CMK (cell line): ENCODE measurements at regions not wholly inside any gene's neighbourhood (a gene's known extent, or its start where the extent isn't known, plus 50 kb on each side); places are given as distances from the start of the nearest gene placed in this dataset.
A peak's percentile ranks its signal among the peaks of the same experiment; 100 is the strongest.

Source experiments
- DNase-seq: peaks from one replicate; pipeline ENCODE4 v3.0.0-alpha.2; 2010; ENCODE audit warnings: low read depth

DNA sequence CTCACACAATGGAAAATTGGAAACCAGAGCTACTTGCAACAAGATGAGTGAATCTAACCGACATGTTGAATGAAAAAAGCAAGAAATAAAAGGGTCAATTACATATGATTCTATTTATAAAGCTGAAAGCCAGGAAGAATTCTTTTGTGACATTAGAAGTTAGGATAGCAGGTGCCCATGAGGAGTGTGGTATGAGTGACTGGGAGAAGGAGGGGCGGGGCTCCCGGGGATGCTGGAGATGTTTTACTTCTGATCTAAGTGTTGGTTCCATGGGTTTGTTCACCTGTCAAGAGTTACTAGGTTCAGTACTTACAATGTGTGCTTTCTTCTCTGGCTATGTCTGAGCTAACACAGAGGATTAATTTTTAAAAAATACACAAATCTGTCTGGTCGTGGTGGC, 60.8 kb downstream of the NSMCE3 start:
- DNase-seq, result no peak

GRCh38 chr15:29208352-29208751, 61.3 kb downstream of the NSMCE3 start:
- peak; percentile 5 for DNase-seq

- no peak for DNase-seq
These were observed 61.9 kb downstream of the NSMCE3 start for GRCh38 chr15:29207758-29208108.

DNA sequence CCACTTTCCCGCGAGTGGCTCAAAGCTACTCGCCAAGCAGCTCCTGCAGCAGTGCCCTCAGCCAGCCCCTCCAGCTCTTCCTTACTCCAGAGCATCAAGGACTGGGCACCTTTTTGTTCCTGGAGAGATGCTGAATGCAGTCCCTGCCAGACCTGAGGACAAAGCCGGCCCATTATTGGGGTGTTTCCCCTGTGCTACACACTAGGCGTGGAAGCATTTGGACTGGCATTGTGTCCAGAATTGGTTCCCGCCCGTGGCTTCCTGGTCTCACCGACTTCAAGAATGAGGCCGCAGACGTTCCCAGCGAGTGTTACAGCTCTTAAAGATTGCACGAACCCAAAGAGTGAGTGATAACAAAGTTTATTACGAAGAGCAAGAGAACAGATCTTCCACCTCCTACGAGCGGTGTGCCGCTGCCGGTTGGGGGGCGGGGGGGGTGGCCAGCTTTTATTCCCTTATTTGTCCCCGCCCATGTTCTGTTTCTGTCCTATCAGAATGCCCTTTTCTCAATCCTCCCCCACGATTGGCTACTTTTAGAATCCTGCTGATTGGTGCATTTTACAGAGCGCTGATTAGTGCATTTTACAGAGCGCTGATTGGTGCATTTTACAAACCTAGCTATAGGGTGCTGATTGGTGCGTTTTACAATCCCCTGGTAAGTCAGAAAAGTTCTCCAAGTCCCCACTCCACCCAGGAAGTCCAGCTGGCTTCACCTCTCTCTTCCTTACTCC, 62.4 kb downstream of the NSMCE3 start:
- no peak for DNase-seq

DNA sequence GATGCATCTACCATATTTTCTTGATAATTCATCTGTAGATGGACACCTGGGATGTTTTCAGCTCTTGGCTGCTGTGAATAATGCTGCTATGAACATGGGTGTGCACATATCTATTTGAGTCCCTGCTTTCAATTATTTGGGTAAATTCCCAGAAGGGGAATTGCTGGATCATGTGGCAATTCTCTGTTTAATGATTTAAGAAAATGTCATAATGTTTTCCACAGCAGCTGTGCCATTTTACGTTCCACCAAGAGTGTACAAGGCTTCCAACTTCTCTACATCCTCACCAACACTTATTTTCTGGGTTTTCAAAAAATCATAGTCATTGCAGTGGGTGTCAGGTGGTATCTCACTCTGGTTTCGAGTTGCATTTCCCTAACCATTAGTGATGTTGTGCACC, 64.4 kb downstream of the NSMCE3 start:
- DNase-seq, result no peak

DNA sequence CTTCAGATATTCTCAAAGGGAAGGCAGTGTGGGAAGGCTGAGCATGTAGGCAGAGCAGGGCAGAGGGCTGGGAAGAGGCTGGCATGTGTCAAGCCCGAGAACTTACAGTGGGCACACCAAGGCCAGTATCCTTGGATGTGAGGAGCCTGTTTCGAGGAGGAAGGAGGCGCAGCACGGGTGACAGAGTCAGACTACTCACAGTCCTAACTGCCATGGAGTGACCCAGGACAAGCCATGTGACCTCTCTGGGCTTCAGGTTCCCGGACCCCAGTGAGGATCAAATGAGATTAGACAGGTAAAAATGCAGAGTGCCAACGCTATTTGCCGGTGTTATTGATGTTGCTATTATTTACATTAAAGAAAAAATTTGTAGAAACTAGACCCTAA, 65.3 kb downstream of the NSMCE3 start:
- no peak for DNase-seq

GRCh38 chr15:29203718-29204368, 65.8 kb downstream of the NSMCE3 start:
- DNase-seq, result no peak

GRCh38 chr15:29196722-29197121, 72.9 kb downstream of the NSMCE3 start:
- no peak for DNase-seq

DNA sequence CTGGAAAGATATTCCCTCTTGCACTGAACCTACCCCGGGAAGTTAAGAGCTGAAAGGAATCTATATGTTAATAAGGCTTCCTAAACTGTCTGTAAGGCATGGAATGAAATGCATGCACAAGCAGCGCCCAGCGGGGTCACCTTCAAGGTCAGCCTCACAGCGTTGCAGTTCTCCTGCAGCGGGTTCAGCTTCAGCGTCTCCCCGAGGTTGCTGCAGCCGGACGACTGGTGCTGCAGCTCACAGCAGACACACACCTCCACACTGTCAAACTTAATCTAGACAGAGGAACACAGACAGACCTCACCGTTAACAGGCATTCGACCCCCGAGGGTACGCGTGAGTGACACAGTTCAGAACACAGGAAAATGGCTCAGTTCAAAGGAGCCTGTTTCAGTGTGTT, 73.3 kb downstream of the NSMCE3 start:
- DNase-seq, result no peak

DNA sequence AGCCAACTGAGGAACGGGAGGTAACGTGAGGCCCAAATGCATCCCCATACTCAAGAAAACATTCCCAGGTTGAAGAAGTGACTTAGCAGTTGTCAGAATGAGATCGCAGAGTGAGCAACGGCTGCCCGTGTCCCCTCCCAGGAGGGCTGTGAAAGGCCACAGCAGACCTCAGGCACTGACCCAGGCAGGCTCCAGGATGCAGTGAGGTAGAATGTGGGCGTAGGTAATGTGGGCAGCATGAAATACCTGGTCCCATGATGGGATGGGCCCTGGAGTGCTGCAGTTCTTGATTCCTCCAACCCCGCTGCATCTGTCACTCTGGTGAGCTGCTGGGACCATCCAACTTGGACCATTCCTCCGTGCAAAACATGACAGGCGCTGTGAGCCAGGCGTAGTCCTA, 74.8 kb downstream of the NSMCE3 start:
- DNase-seq, result no peak

DNA sequence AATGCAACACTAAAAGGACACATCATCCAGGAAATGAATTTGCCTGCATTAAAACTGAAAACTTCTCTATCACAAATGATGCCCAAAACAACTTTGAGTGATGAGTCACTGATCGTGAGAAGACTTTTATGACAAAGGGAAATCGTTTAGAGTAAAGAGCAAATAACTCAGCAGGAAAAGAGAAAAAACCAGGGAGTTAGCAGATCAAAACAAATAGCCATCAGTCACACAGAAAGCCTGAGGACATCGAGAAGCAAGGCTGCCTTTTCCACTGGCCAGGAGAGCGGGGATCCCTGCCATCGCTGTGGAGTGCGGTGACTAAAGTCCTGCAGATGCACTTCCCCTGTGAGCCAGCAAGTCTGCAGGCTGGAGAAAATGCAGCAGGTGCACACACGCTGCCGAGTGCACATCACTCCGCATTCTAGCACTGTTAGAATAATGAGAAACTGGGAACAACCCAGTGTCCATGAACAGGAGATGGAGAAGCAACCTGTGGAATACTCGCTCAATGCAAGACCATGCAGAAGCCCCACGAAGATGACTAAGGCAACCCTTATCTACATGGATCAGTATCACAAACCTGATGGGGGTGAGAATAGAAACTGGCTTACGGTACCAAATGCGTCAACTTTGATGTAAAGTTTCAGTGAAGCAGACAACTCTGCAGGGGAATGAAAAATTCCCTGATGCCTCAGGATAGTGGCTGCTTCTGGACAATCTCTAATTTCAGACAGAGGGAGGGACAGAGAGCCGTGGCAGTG, 86.4 kb downstream of the NSMCE3 start:
- DNase-seq, result no peak

DNA sequence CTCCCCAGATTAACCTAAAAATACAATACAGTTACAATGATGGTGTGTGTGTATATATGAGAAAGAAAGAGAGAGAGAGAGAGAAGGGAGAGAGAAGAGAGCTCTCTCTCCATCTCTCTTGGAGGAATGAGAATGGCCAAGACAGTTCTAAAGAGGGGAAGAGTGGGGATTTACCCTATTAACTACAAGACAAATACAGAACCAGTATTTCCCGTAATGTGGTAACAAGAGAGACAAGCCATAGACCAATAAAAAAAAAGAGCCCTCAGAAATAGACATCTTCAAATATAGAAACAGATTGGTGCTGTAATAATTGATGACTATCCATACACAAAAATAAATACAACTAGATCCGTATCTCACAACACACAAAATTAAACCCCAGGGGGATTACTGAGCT, 87.0 kb downstream of the NSMCE3 start:
- no peak for DNase-seq

DNA sequence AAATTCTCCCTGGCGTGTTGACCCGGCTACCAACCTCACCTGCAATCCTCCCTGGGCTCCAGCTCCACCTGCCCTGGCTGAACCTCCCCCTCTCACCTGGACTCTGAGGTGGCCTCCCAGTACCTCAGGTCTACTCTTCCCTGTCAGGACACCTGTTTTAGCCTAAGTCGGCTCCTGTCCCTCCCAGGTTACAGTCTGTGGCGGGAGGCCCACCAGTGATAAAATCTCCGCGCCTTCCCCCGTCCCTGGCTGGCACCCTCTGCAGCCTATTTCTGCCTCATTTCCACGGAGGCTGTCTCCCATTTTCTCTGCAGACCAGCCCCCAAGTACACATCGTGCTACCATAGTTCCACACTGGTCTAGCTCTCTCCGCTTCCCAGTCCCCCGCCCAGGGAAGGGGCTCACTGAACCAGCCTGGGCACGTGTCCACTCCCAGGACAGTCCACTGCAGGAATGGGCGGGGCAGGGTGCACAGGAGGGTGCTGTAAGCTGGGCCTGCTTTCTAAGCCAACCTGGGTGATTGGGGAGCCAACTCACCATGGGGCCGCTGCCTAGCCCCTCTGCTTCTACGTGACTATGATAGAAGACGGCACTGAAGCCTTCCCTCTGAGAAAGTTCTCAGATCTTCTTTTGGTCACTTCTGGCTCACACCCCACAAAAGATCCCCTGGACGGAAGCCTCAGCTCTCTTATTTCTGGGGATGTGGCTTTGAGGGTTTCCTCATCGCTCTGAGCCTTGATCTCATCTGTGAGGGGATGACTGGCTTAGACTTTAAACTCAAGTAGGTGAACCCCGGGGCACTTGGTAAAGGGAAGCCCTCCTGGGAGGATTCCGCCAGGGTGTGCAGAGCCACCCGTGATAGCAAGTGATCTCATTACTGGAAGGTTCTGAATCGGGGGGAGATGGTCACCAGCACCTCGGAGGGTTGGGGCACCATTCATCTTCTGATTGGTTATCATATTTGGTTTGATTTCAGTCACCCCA, 96.6 kb downstream of the NSMCE3 start:
- no peak for DNase-seq

- DNase-seq, result no peak
These were observed 99.1 kb downstream of the NSMCE3 start for GRCh38 chr15:29170521-29170920.
